Gastrocnemius medialis (tissue), 4 donors: ENCODE measurements at regions not wholly inside any gene's neighbourhood (a gene's known extent, or its start where the extent isn't known, plus 50 kb on each side); places are given as distances from the start of the nearest gene placed in this dataset.

Source experiments
- POLR2A ChIP-seq, 2 donors: fragments of 450-650 bp; IDR thresholded peaks; one replicate each; pipeline ENCODE4 v1.6.1; 2017; ENCODE audit warnings: antibody characterized with exemption in 2 of 2, mild to moderate bottlenecking in 2 of 2, moderate library complexity in 2 of 2
- TF ChIP-seq, protein P1 (sequence below), 5 experiments: fragments of 450-650 bp in 3 of 5; fragments of 200-600 bp in 2 of 5; sonication (generic) in 2 of 5; IDR thresholded peaks in 4 of 5; conservative IDR thresholded peaks in 1 of 5; 1 replicate in 4 of 5; 2 replicates in 1 of 5; pipeline ENCODE4 v1.5.1; 2016 to 2019; ENCODE audit warnings: antibody characterized with exemption in 5 of 5, mild to moderate bottlenecking in 3 of 5, moderate library complexity in 3 of 5

DNA sequence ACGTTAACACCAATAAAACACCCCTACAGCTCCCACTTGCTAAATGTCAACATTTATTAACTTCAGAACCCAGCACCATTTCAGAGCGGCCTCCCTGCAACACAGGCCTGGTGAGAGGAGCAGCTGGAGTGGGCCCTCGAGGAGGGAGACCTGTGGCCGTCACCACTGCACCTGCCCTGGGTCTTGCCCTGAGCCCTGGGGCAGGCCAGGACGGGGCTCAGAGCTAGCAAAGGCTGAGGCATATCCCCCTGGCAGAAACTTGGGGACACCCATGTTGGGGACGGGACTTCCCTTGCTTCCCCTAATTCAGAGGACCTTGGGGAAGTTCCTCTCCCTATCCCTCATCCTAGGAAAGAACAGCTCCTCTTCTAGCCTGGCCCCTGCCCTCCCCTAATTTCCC, 137.3 kb upstream of the THY1 start:
- TF ChIP-seq, protein P1, sequence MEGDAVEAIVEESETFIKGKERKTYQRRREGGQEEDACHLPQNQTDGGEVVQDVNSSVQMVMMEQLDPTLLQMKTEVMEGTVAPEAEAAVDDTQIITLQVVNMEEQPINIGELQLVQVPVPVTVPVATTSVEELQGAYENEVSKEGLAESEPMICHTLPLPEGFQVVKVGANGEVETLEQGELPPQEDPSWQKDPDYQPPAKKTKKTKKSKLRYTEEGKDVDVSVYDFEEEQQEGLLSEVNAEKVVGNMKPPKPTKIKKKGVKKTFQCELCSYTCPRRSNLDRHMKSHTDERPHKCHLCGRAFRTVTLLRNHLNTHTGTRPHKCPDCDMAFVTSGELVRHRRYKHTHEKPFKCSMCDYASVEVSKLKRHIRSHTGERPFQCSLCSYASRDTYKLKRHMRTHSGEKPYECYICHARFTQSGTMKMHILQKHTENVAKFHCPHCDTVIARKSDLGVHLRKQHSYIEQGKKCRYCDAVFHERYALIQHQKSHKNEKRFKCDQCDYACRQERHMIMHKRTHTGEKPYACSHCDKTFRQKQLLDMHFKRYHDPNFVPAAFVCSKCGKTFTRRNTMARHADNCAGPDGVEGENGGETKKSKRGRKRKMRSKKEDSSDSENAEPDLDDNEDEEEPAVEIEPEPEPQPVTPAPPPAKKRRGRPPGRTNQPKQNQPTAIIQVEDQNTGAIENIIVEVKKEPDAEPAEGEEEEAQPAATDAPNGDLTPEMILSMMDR (IDR thresholded peaks at IDR 0.05 in 4 of 5, conservative IDR thresholded peaks at IDR 0.05 in 1 of 5): no peak
- no peak for TF ChIP-seq POLR2A (IDR thresholded peaks at IDR 0.05)
